HG02798 (cell line): ENCODE measurements at regions not wholly inside any gene's neighbourhood (a gene's known extent, or its start where the extent isn't known, plus 50 kb on each side); places are given as distances from the start of the nearest gene placed in this dataset.
"Not testable (repeated sequence)": the region's sequence is repeated elsewhere in the genome, so short reads cannot be mapped to it uniquely, and the experiment has no call there.

ENCODE experiments used
- ATAC-seq: cut with Tn5 transposase; IDR thresholded peaks from one replicate; pipeline ENCODE4 v1.9.1; 2021; ENCODE audit warnings: mild to moderate bottlenecking; ENCODE audit not compliant: unreplicated experiment, poor library complexity

- no peak for ATAC-seq
These were observed 348.9 kb downstream of the MATN1 start for GRCh38 chr1:30374400-30375070.

- ATAC-seq: no peak
These were observed 349.6 kb downstream of the MATN1 start for GRCh38 chr1:30373471-30374399.

GRCh38 chr1:30372792-30373433 lies 350.5 kb downstream of the MATN1 start:
- no peak for ATAC-seq

DNA sequence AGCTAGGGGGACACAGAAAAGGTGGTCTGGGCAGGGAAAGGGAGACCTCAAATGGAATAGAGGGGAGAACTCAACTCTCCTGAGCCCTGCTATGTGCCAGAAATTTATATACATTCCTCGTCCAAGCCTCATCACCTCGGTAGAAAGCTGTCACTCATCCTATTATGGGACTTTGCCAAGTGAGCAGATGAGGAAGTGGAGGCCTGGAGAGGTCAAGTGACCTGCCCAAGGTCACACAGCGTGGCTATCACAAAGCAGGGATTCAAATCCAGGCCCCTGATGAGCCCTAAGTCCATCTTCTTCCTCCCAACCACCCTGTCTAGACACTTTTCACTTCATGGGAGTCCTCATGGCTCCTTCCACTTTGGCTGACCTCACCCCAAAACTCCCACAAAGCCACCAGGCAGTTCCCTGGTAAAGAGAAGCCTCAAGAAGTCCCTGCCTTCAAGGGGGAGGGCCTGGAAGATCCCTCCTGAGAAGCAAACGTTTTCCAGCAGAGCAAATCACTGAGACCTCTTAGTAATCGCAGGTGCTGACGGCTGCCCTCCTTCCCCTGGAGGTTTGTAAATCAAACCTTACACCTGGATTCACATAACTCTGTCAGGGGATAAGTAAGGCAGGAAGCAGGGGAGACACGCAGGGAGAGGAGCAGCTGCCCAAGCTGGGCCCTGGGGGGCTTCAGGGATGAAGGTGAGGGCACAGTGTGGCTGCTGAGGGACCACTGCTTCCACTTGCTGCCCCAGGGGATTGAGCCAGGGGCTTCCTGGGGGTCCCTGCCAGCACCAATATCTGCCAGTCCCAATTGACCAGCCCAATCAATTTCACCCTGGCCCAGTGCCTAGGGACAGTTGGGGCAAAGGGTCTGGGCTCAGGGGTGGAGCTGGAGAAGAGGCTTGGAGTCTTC lies 351.2 kb downstream of the MATN1 start:
- ATAC-seq: no peak

GRCh38 chr1:30371179-30371788 lies 352.1 kb downstream of the MATN1 start:
- no peak for ATAC-seq

GRCh38 chr1:30368651-30369240 lies 354.6 kb downstream of the MATN1 start:
- ATAC-seq: no peak

DNA sequence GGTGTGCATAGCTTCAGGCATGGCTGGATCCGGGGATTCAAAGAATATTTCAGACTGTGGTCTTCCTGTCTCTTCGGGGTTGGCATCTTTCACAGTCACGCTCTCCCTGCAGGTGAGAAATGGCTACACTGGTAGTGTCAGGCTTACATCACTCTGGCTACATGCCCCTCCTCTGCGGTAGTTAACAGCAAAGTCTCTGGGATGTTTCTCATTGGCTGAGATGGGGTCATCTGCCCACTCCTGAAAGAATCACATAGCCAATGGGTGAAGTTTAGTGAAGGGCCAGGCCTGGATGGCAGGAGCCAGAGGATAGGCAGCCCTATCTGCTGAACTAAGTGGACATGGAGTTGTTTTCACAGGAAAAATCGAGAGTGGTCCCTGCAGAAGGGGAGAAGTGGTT lies 356.5 kb downstream of the MATN1 start:
- no peak for ATAC-seq

DNA sequence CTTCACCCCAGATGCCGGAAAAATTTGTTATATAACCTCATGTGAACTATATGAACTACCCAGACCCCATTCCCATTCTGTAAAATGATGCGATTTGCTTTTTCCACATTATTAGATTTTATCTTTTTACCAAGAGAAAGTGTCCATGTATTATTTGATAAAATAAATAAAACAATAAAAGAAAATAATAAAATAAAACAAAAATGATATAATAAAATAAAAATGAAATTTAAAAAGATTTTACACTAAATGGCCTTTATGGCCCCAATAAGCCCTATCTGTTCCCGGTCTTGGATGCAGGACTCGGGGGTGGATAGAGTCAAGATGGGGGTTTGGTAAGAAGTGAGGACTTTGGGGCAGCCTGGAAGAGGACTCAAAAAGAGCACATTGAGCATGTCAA lies 357.2 kb downstream of the MATN1 start:
- no peak for ATAC-seq

- ATAC-seq: no peak
These were observed 357.8 kb downstream of the MATN1 start for GRCh38 chr1:30365596-30365995.

DNA sequence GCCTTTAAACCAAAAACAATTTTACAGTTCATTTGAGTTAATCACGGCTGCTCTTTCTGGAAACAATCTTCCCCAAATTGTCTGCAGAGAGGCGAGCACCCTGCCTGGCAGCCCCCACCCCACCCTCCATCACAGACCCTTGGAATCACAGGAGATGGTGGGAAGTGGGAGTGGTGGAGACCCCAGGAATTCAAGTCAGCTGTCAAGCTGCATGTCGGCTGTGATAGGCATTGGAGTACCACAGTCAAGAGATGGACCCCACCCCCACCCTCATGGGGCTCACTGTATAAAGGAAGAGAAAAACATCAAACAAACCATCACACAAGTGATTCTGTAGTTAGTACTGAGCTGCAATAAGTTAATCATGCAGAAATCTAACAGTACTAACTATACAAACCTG lies 360.4 kb downstream of the MATN1 start:
- no peak for ATAC-seq

- no peak for ATAC-seq
These were observed 360.8 kb downstream of the MATN1 start for GRCh38 chr1:30362603-30362990.

GRCh38 chr1:30361890-30362602 lies 361.3 kb downstream of the MATN1 start:
- not testable (repeated sequence) for ATAC-seq

- ATAC-seq: no peak
These were observed 362.6 kb downstream of the MATN1 start for GRCh38 chr1:30360753-30361152.

DNA sequence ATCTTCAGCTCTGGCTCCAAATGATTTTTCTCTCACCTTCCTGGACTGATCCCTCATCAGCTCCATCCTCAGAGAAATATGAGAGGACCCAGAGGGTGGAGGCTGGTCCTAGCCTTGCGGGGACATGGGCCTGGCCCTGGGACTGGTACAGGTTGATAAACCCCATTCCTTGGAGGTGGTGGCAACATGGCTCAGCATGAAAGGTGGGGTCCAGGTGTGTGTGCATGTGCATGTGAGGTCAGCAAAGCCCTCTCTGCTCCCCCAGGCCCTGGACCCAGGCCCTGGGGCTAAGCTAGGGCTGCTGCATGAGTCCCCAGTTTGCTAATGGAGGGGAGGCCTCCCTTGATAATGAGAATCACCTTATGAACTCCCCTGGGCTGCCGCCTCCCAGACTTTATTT lies 363.1 kb downstream of the MATN1 start:
- ATAC-seq: no peak

DNA sequence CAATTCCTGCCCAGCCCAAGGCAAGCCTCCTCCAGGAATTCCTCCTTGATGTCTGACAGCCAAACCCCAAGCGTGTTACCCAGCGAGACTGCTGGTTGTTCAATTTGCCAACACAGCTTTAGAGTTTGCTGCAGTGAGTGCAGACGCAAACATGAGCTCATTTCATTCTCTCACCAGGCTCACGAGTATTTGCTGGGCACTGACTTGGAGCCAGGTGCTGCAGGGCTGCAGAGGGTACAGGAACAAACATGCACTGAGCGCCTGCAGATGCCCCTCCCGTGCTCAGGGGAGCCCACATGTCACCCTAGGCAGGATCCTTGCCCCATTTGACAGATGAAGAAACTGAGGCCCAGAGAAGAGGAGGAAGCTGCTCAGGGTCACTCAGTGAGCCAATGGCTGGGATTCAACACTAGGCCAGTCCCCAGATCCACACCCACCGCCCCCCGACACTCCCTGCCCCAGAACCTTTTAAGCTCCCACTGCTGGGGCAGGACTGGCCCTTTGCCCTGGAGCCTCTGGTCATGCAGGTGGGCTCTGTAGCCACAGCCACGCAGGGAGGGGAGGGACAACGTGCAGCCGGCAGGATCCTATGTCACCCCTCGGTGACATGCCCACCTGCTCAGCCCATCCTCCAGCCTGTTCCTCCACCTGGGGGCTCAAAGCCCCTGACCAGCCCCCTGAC lies 363.7 kb downstream of the MATN1 start:
- no peak for ATAC-seq

DNA sequence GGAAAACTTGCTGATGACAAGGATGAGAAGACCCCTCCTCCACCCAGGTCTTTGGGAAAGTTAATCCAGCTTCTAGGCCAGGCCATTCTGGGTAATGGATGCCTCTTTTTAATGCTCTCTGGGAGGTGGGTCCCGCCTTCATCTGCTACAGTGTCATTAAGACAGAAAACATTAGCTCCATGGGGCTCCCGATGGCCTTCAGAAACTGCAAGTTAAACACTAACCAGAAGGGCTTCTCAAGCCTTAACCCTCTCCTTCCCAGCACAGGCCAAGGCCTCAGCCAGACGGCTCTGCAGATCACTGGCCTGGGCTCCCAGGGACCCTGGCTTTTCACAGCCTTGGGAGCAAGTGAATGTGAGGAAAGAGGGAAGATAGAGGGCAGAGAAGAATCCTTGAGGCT lies 364.9 kb downstream of the MATN1 start:
- ATAC-seq: no peak

GRCh38 chr1:30356839-30357238 lies 366.5 kb downstream of the MATN1 start:
- ATAC-seq: no peak

GRCh38 chr1:30354410-30354809 lies 369.0 kb downstream of the MATN1 start:
- no peak for ATAC-seq
